ENCODE measurements at regions not wholly inside any gene's neighbourhood (a gene's known extent, or its start where the extent isn't known, plus 50 kb on each side); places are given as distances from the start of the nearest gene placed in this dataset.

DNA sequence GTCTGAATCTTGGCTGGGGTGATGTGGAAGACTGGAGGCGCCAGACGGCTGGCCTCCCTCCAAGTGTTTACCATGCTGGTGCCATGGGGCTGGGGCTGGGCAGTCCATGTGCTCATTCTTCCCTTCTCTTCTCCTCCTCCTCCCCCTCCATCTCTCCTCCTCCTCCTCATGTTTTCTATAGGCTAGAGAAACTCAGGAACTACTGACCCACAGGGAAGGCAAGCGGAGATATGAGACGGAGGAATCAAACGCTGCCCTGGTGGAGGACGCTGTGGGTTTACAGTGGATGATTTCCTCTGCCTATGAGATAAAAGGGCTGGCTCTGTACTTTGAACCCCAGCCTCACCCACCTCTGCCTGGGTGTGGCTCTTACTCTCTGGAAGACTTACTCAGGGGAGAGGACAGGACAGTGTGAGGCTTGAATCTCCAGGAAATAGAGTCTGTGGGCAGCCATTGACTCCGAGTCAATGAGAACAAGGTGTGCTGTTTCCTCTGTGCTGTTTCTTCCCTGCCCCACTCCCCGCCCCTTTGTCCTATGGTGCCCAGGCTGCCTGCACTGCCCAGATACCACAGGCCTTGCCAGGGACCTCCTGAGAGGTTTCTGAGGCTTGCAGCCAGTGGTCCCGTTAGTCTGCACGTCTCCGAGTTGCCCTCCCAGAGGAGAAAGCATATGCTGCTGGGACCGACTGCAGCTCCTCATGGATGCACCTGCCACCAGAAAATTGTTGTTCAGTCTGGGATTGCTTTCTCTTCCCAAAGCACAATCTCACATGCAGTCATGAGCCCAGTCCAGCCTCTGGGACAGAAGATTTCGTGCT is 132.6 kb upstream of the ARHGAP5 start:
- DNase-seq = no peak

DNA sequence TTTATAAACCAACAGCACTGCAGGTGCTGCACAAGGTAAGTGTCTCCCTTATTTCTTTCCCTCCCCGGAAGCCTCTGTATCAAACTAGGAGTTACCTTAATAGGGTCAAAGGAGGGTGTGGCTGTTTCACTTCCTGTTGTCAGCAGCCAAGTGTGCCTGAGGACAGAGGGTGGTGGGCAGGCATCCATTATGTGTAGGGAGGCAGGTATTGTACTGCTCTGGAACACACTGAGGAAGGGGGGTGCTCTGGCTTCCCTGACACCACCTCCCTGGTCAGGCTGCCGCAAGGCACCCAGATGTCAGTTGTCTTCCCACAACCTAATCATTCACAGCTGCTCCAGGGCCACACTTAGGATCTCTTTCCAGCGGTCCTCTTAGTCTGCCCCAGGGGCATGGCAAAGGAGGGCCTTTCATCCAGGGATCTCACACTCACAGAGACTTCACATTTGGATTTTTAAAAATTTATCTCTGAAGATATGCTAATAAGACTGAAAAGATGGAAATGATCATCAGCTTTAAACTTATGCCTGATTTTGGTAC is 132.0 kb upstream of the ARHGAP5 start:
- DNase-seq = no peak

DNA sequence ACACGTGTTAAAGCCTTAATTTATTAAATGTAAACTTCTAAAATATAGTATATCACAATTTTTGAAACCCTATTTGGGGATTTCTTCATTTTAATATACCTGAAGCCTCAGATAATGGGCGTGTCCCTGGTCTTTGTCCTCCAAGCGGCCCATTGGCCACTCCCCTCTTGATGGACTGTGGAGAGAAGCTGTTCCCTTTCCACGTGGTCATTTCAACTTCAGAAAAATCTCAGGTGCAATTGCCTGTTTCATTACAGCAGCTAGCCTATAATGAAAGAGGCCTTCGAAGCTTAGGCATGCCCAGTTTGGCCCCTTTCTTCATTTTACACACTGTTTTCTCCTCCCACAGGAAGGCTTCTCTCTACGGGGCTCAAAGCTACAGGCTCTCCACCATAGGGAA is 131.4 kb upstream of the ARHGAP5 start:
- DNase-seq = no peak

DNA sequence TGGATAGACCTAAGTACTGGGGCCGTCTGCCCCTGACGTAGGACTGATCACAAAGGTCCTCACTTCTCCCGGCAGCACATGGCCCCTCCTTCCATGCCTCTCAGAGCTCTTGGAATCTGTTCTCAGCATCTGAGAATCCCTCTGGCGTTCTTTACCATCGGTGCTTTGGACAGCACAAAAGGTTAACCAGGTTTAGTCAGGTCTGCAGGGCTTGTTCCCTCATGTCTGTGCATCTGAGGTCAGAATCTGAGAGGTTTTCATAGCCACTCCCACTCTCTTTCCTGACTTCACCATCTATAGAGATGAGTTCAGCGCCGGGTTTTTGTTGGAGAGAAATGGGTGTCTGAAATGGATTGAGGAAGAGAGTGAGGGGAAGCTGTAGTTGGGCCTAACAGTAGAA is 130.0 kb upstream of the ARHGAP5 start:
- DNase-seq = peak in 2 of 3 donors; percentile 31 to 33

DNA sequence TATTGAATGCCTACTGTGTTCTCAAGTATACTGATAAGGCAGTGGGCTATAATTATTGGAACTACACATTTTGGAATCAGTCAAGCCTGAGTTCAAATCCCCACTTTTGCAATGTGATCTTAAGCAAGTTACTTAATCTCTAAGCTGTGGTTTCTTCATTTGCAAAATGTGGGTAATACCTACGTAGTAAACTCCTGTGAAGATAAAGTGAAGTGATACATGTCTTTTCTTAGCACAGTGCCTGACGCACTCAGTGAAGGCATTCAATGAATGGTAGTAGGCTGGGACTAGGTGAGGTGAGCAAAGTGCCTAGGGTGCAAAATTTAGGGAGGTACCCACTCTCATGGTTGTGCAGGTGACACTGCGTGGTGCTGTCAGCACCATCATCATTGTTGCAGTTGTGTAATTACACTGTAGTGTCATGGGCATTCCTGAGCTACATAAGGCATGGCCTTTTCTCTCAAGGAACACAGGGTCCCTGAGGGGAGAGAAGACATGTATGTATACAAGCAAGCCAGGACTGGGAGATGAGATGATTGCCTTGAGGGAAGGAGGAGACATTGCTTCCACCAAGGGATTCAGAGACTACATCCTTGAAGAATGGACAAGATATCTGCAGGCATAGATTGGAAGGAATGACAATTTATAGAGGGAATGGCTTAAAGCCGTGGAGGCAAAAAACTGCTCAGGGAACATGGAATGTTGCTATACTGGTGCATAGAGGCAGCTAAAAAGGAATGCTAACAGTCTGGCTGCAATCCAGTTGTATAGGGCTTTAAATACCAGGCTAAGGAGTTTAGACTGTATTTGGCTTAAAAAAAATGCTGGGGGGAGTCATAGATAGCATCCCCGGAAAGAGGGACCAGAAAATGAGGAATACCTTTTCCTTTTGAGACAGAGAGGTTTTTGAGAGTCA is 129.2 kb upstream of the ARHGAP5 start:
- no peak for DNase-seq

DNA sequence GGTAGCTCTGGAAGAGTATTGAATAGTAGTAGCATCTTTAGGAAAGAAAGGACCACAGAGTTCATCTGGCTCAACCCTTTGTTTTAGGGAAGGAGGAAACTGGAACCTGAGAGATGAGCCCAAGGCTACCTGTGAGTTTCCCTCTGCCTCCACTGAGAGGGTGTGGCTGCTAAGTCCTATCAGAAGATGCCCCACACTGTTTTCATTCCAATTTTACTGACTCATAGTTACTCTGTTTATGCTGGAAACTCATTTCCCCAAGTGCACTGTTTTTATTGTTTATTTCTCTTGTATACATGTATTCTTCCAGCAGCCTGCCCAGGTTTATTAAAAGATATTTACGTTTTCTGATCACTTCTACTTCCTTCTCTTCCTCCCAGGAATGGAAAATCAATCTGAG is 127.4 kb upstream of the ARHGAP5 start:
- no peak for DNase-seq

DNA sequence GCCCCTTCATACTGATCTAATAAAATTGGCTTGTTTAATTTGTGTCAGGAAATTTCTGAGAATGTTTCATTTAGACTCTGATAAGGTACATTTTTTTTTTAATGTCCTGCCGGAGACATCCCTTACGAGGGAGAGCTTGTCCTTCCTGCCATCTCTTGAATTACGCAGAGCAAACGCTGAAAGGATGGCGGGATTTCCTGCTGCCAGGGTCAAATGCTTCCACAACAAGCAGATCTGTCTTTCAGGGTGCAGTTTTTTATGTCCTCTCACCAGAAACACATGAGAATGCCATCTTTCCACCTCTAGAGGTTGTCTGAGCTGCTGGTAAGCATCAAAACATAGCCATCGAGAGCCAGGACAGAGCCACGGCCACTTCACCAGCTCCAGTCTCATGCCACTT is 126.8 kb upstream of the ARHGAP5 start:
- DNase-seq = no peak

DNA sequence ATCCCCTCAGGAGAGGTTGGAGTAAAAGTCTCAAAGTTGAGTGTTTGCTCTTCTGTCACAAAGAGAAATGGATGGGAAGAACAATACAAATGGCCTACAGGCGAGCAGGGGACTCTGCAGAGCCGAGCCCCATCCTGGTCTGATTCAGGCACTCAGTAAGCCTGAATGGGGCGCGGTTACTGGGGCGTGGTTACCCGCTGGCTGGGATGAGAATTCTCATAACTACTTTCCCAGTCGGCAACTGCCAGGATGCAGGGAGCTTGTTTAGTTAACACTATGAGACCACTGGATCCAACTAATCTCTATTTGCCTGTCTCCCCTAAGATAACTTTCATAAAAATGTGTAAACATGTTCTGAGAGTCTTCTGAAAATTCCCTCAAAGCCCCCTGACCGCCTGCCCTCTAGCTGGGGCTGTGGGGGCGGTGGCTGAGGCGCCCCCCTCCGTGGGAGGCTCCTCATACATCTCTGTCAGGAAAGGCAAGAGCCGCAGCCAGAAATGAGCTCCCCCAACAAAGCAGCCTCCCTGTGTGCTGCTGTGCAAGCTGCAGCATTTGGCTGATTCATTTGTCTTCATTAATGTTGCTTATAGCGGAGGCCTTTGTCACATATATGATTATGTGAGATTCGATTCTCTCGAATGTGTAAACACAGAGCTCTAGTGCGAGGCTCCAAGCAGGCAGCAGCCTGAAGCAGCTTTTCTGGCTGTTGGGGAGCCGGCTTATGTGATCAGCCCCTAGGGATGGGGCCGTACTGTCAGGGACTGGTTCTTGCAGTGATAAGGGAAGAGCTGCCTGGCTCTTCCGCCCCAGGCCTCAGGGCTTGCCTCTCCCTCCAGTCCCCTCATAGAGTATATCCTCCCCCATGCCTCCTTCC is 126.1 kb upstream of the ARHGAP5 start:
- DNase-seq = no peak

DNA sequence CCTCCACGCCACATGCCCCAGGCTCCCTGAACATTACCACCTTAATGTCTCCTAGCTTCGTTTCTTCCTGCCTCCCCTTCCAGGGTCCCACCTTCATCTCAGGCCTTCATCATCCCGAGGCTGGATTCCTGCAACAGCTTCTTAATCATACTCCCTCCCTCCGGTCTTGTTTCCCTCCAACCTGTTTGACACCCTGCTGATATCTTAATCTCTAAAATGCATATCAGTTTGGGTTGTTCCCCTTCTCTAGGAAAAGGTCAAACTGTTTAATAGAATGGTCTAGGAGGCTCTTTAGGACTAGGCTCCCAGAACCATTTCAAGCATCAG is 125.5 kb upstream of the ARHGAP5 start:
- DNase-seq = no peak

DNA sequence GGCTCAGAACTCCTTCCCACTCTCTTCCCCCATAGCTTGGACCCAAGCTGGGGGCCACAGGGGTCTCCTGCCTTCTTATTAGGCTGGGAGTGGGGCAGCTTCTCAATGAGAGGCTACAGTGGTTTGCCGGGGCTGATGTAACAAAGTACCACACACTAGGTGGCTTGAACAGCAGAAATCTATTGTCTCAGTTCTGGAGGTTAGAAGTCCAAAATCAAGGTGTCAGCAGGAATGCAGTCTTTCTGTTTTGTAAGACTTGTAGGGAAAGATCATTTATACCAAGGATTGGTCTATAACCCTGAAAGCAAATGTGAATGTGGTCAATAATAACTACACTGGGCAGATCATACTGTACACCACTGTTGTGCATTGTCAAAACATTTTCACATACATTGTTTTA is 124.5 kb upstream of the ARHGAP5 start:
- no peak for DNase-seq

DNA sequence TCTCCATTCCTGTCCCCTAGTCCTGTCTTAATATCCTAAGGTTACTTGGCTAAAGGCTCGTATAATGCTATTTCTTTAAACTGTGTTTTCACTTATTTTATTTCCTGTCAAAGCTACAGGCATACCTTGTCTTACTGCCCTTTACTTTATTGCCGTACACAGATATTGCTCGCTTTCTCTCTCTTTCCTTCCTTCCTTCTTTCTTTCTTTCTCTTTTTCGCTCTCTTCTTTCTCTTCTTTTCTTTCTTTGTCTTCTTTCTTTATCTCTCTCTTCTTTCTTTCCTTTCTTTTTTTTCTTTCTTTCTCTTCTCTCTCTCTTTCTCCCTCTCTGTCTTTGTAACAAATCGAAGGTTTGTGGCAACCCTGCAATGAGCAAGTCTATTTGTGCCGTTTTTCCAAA is 123.9 kb upstream of the ARHGAP5 start:
- DNase-seq = no peak

DNA sequence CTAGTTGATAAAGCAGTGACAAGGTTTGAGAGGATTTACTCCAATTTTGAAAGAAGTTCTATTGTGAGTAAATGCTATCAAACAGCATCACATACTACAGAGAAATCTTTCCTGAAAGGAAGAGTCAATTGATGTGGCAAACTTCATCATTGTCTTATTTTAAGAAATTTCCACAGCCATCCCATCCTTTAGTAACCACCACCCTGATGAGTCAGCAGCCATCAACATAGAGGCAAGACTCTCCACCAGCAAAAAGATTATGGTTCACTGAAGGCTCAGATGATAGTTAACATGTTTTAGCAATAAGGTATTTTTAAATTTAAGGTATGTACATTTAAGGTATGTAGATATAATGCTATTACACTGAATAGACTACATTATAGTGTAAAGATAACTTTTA is 122.1 kb upstream of the ARHGAP5 start:
- DNase-seq = peak; percentile 15 to 31 (median 17)

DNA sequence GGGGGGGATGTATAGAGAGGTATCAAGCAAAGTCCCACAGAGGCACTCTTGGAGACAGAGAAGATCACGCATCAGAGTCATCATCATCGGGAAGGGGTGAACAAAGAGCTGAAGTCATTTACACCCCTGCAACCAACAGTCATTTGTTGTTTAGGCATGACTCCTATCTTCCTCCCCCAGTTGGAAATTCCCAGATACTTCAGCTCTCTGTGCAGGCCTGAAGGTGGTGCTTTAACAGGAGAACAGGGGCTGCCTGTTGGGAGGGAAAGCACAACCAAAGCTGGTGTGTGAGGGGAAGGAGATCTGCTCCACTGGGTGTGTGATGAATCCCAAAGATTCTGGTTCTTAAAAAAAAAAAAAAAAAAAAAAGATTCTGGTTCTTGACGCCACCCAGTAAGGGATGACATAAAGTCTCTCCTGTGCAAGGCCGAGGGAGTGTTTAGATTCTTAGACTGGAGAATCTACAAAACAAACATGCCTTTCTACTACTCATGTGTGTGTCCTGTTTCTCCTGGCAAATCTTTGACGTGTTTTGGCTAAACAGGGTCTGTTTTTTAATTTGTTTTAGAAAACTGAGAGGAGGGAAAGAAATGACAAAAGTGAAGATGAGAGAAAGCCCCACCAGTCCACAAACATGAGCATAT is 121.0 kb upstream of the ARHGAP5 start:
- DNase-seq = peak; percentile 36 to 78 (median 48)

DNA sequence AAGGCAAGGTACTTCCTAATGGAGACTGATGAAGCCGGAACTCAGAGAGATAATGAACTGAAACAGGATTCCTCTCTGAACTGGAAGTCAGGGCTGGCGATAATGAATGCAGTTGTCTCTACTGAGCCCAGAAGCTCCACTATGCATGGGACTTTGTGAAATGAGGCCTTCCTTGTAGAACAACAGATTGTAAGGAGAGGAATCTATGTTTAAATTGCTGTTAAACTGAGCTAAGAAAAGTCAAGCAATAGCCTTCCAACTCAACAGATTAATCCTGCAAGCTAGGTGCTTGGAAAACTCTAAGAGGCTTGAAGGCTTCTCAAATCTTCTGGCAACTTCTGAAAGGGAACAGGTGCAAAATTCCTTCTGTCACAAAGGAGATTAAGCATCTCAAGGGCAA is 119.5 kb upstream of the ARHGAP5 start:
- no peak for DNase-seq

DNA sequence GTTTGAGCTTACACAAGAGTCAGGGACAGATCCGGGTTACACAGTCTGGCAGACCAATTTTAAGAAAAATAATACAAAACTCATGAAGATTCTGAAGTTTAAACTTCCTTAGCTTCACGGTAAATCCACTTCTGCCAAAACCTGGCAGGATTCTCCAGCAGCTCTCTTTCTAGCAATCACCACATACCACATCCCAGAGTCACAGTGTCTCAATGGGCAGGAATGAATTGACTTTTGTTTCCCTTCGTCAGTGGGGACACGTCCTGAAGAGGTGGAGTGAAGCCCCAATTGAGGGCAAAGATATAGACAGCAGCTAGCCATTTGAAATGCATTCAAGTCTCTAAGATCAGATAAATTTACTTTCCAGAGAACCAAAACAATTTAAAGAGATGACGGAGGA is 117.1 kb upstream of the ARHGAP5 start:
- DNase-seq = no peak

DNA sequence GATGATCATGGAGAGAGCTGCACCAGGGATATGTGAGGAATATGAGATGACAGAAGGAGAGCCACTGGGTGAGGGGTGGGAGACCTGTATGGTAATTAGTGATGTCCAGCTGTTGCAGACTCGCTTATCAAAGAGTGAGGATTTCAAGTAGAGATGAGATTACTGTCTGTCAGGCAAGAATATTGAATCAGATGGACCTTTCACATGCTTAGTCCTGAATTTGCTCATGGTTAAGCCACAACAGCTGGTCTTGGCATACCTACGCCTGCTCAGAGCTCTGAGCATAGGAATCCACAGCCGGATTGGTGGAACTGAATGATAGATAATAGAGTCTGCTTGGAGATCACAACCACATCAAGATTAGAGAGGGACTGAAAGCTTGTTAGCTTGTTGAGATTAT is 115.2 kb upstream of the ARHGAP5 start:
- no peak for DNase-seq

DNA sequence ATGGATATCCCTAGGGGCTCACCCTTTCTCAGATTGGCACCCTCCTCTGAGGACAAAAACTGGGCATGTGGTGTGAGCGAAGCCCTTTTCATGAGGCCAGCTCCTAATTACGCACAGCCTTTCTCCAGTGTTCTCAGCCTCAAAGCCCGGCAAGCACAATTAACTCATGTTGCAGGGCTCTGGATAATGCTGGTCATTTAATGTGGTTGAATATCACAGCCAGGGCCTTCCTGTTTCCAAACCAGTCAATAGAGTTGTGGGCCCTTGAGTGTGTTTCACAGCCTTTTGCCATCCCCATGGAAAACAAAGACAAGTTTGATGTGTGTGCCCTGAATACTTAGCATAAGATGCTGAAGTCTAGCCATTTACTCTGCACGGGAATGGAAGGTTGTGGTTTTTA is 114.2 kb upstream of the ARHGAP5 start:
- DNase-seq = no peak

DNA sequence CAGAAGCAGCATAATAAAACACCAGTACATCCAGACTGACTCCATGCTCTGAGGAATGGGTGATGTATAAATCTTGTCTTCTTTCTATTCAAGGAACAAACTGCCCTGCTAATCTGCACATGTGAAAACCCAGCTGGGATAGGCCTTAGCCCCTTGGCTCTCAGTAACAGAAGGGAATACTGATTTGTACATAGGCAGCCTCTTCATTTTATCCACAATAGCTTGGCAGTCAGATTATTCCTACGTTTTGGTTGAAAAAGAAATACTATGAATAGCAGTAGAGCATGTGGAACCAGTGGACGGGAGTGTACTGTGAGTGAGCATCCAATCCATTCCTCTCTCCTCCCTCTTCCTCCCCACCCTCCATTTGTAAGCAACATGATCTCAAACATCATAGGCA is 113.5 kb upstream of the ARHGAP5 start:
- DNase-seq = no peak

DNA sequence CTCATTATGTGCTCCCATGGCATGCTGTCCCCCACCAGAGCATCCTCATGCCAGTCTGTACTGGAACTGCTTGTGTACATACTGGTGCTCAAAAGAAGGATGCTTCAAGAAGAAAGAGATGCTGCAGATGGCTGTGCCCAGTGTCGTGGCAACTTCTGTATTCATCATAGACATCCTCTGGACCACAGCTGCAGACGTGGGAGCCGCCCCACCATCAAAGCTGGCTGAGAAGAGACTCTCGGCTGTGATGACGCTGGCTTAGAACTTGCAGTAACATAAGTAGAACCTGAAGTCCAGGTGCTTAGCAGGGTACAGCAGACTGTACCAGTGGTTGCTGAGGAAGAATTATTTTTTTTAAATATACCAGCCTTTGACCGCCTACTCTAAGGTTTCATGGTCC is 112.6 kb upstream of the ARHGAP5 start:
- no peak for DNase-seq

DNA sequence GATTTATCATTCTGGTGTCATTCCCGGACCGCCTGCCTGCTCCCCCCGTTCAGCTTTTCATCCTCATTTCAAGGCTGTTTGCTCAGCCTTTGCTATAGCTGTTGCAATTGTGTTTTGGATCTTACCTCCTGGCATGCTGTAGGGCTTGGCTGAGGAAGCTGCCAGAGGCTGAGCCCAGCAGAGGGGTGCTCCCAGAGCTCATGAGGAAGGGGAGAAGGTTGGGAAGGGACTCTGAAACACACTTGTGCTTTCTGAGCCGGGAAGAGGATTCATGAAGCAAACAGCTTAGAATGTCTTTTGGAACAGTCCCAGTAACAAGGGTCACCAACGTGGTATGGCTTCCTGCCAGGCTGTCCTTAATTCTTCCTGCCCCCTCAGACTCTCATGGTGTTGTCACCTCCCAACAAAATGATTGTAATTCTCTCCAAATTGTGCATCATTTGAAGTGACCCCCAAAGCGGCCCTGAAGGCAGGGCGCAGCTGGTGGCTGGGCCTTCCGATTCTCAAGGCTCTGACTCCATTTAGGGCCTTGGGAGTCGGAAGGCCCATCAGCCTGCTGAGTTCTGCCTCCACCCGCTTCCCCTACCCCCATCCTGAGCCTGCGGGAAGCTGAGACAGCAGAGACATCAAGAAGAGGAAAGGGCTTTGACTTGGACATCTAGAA is 111.9 kb upstream of the ARHGAP5 start:
- no peak for DNase-seq

DNA sequence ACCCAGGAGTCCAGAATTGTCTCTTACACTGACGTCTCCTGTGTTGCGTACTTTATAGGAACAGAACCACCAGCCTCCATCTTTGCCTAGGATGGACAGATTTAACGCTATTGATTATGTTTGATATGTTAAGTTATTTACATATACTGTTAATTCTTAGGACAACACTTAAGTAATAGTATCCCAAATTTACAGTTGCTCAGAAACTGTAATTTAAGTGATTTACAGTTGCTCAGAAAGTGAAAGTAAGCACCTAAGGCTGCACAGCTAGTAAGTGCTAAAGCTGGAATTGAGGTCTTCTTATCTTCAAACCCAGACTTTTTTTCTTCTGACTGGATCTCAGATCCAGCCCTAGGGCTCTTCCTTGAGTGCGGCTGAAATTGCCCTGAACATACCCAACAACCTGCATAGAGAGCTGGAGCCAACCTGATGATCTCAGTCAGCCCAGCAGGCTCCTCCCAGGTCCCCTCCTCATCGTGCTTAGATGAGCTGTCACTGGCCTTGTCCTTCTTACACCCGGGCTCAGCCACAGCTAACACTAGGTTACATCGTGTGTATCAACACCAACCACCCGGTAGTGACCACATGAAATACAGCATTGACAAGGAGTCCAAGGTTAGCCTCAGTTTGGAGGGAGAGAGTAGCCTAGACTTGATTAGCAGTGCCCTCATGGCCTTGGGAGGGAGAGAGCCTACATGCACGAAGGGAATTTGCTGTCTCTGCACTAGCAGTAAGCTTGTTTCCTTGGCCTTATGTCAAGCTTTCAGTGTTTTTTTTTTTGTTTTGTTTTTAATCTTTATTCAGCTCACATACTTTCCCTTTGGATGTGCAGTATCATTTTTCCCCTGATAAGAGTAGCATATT is 111.1 kb upstream of the ARHGAP5 start:
- no peak for DNase-seq
